HepG2 (cell line): ENCODE measurements at regions not wholly inside any gene's neighbourhood (a gene's known extent, or its start where the extent isn't known, plus 50 kb on each side); places are given as distances from the start of the nearest gene placed in this dataset.

Experiments used
- ATAC-seq: fragments of 200-7000 bp; cut with Tn5 transposase; 3 replicates; pipeline ENCODE4 v1.9.1; 2020; ENCODE audit warnings: mild to moderate bottlenecking, moderate library complexity
- BruUV-seq: library from RNA; stranded (reverse); fragments of 400-500 nt; replicated peaks from 2 replicates; lab custom pipeline; 2021; lab: Mats Ljungman, UMichigan
- CTCF ChIA-PET: fragments of 300-600 bp; formaldehyde crosslinking; extraction: SDS; loops from one replicate; lab custom pipeline; 2021; ENCODE audit warnings: low total read pairs, inconsistent platforms, low intra/inter-chr PET ratio; lab: Yijun Ruan, JAX
- POLR2A ChIA-PET: fragments of 350-600 bp; sonication (Branson Sonifier 250); formaldehyde crosslinking; loops from one replicate; lab custom pipeline; 2020; ENCODE audit warnings: antibody characterized with exemption, inconsistent platforms; lab: Yijun Ruan, JAX
- DNase-seq: peaks from one replicate; pipeline ENCODE4 v3.0.0-alpha.2; 2015; ENCODE audit warnings: low spot score
- FAIRE-seq: peaks from 3 replicates; lab custom pipeline; 2011; peaks lifted over from hg19 to GRCh38; lab: Jason Lieb, UNC
- H2AFZ ChIP-seq: one replicate; pipeline ENCODE4 v1.6.1; 2011; ENCODE audit warnings: low read length, inconsistent platforms
- H3K27ac ChIP-seq: fragments of 300-600 bp; 3 replicates; pipeline ENCODE4 v1.8.0; 2011; ENCODE audit warnings: mixed run types, mild to moderate bottlenecking, mixed read lengths, low read length, inconsistent platforms; ENCODE audit not compliant: insufficient read depth; ENCODE audit errors: extremely low read length
- H3K27me3 ChIP-seq, 2 experiments: fragments of 200-600 bp in 1 of 2; 2 replicates in 1 of 2; 3 replicates in 1 of 2; pipeline versions ENCODE4 v1.6.0 to v1.8.0; 2011; ENCODE audit warnings: low read length in 2 of 2, mild to moderate bottlenecking in 2 of 2, moderate library complexity in 2 of 2, inconsistent platforms in 1 of 2; ENCODE audit not compliant: insufficient read depth in 2 of 2, control insufficient read depth in 1 of 2
- H3K36me3 ChIP-seq, 2 experiments: fragments of 200-600 bp in 1 of 2; replicated peaks in 1 of 2; 2 replicates in 1 of 2; 3 replicates in 1 of 2; pipeline versions ENCODE4 v1.5.1 to v1.8.0; 2011; ENCODE audit warnings: low read length in 2 of 2, inconsistent platforms in 1 of 2; ENCODE audit not compliant: insufficient read depth in 2 of 2, control insufficient read depth in 1 of 2
- H3K4me1 ChIP-seq: 2 replicates; pipeline ENCODE4 v1.5.1; 2012; ENCODE audit warnings: low read length, inconsistent platforms; ENCODE audit not compliant: insufficient read depth
- H3K4me2 ChIP-seq: 2 replicates; pipeline ENCODE4 v1.6.0; 2011; ENCODE audit warnings: low read depth, low read length, inconsistent platforms
- H3K4me3 ChIP-seq, 3 experiments: fragments of 200-600 bp in 1 of 3; sonication (generic), shearing (Covaris generic) in 1 of 3; replicated peaks in 1 of 3; 2 replicates each; pipeline ENCODE4 v1.5.1; 2011 to 2016; ENCODE audit warnings: low read length in 3 of 3, inconsistent platforms in 2 of 3, low read depth in 2 of 3, mild to moderate bottlenecking in 2 of 3, control low read depth in 1 of 3, mixed read lengths in 1 of 3; ENCODE audit not compliant: insufficient read depth in 1 of 3
- H3K79me2 ChIP-seq: one replicate; pipeline ENCODE4 v1.6.1; 2011; ENCODE audit warnings: low read length, inconsistent platforms; ENCODE audit not compliant: insufficient read depth
- H3K9ac ChIP-seq: 2 replicates; pipeline ENCODE4 v1.6.0; 2011; ENCODE audit warnings: mild to moderate bottlenecking, low read depth, low read length, inconsistent platforms; ENCODE audit not compliant: insufficient read depth
- H3K9me3 ChIP-seq: 2 replicates; pipeline ENCODE4 v1.5.1; 2012; ENCODE audit warnings: mild to moderate bottlenecking, low read length
- H4K20me1 ChIP-seq: 2 replicates; pipeline ENCODE4 v1.6.0; 2011; ENCODE audit warnings: inconsistent platforms, mild to moderate bottlenecking, low read length, moderate library complexity; ENCODE audit not compliant: insufficient read depth
- ATM ChIP-seq: fragments of 450-650 bp; IDR thresholded peaks from 2 replicates; pipeline ENCODE4 v1.7.1; 2017; ENCODE audit warnings: mild to moderate bottlenecking, borderline replicate concordance
- CBX2 ChIP-seq, 2 experiments: fragments of 200-600 bp in 1 of 2; sonication (generic); formaldehyde crosslinking in 1 of 2; IDR thresholded peaks; 2 replicates each; pipeline versions ENCODE4 v1.7.0 to v1.8.1; 2018 to 2022; ENCODE audit warnings: low read depth in 2 of 2, low read length in 1 of 2, mild to moderate bottlenecking in 1 of 2, missing genetic modification reagents in 1 of 2
- ESRRA ChIP-seq: sonication (generic); formaldehyde crosslinking; IDR thresholded peaks from 2 replicates; pipeline ENCODE4 v1.5.1; 2020; ENCODE audit warnings: mild to moderate bottlenecking, low read depth, missing genetic modification reagents
- MEIS1 ChIP-seq: sonication (generic); formaldehyde crosslinking; IDR thresholded peaks from 2 replicates; pipeline ENCODE4 v1.9.0; 2021; ENCODE audit warnings: mild to moderate bottlenecking, missing genetic modification reagents, moderate library complexity, borderline replicate concordance
- RAD51 ChIP-seq: fragments of 450-650 bp; IDR thresholded peaks from 2 replicates; pipeline ENCODE4 v1.6.1; 2016; ENCODE audit warnings: borderline replicate concordance
- RNF2 ChIP-seq: fragments of 450-650 bp; conservative IDR thresholded peaks from 2 replicates; pipeline ENCODE4 v1.6.1; 2016; ENCODE audit warnings: low read depth
- RNF219 ChIP-seq: sonication (generic); formaldehyde crosslinking; IDR thresholded peaks from 2 replicates; pipeline ENCODE4 v1.5.0; 2020; ENCODE audit warnings: mild to moderate bottlenecking, missing genetic modification reagents
- SIN3B ChIP-seq: fragments of 150-350 bp; IDR thresholded peaks from 2 replicates; pipeline ENCODE4 v1.6.1; 2014; ENCODE audit warnings: low read length
- TCF7L2 ChIP-seq: IDR thresholded peaks from 2 replicates; pipeline ENCODE4 v1.6.1; 2011; ENCODE audit warnings: mild to moderate bottlenecking, low read depth, low read length, moderate library complexity
- TFDP1 ChIP-seq: IDR thresholded peaks from 2 replicates; pipeline ENCODE4 v1.6.1; 2016; ENCODE audit warnings: missing compliant biosample characterization, missing genetic modification reagents, borderline replicate concordance
- TOE1 ChIP-seq: sonication (generic); formaldehyde crosslinking; IDR thresholded peaks from 2 replicates; pipeline ENCODE4 v1.4.0; 2020; ENCODE audit warnings: mild to moderate bottlenecking, missing genetic modification reagents
- TRIM24 ChIP-seq: sonication (generic); formaldehyde crosslinking; IDR thresholded peaks from 2 replicates; pipeline ENCODE4 v1.8.0; 2022; ENCODE audit warnings: mild to moderate bottlenecking, missing genetic modification reagents
- ZNF703 ChIP-seq: sonication (generic); formaldehyde crosslinking; IDR thresholded peaks from 2 replicates; pipeline ENCODE4 v1.5.1; 2020; ENCODE audit warnings: missing genetic modification reagents, mild to moderate bottlenecking, moderate library complexity, borderline replicate concordance
- ZNF704 ChIP-seq: sonication (generic); formaldehyde crosslinking; IDR thresholded peaks from 2 replicates; pipeline ENCODE4 v1.8.1; 2023; ENCODE audit warnings: mild to moderate bottlenecking, inconsistent platforms, moderate library complexity, missing genetic modification reagents, borderline replicate concordance
- ZNF710 ChIP-seq: sonication (generic); formaldehyde crosslinking; IDR thresholded peaks from 2 replicates; pipeline ENCODE4 v1.5.0; 2020; ENCODE audit warnings: mild to moderate bottlenecking, missing genetic modification reagents, borderline replicate concordance
- ZNF780A ChIP-seq: sonication (generic); formaldehyde crosslinking; IDR thresholded peaks from 2 replicates; pipeline ENCODE4 v1.8.0; 2022; ENCODE audit warnings: mild to moderate bottlenecking, missing genetic modification reagents, moderate library complexity
- ZSCAN20 ChIP-seq: sonication (generic); formaldehyde crosslinking; IDR thresholded peaks from 2 replicates; pipeline ENCODE4 v1.4.0; 2020; ENCODE audit warnings: missing genetic modification reagents, mild to moderate bottlenecking, borderline replicate concordance
- WGBS: methylation state at CpG from one replicate; pipeline ENCODE4 v1.1.6; 2017; ENCODE audit warnings: low lambda C conversion rate; 5-methylcytosine and 5-hydroxymethylcytosine counted together
- in situ Hi-C: cut with HindIII; loops from 2 replicates; pipeline ENCODE4 v1.10.0; 2017; ENCODE audit warnings: low pct_unique_long_range_greater_than_20kb; ENCODE audit not compliant: extremely low pct_ligation_motif_present
- intact Hi-C: fragments of 100-400 bp; cut with micrococcal nuclease; formaldehyde crosslinking; loops from one replicate; pipeline ENCODE4 v1.10.0; 2022; ENCODE audit not compliant: unreplicated experiment

GRCh38 chr12:126558219-126558618 is 1493.0 kb downstream of the AACS start (continued):
- TF ChIP-seq TFDP1 (no peak), ZSCAN20 (no peak)

- Histone ChIP-seq H3K9me3 (peaks cover 94% of the 10 kb centered on the region), H3K79me2 (no peaks in the 10 kb centered on the region), H3K9ac (no peak overlapping the region), H2AFZ (no peak overlapping the region), H3K4me2 (no peak overlapping the region), H3K27ac (no peak overlapping the region), H4K20me1 (no peaks in the 10 kb centered on the region), H3K36me3 (no peaks in the 10 kb centered on the region), H3K4me3 (no peak overlapping the region), H3K27me3 (no peaks in the 10 kb centered on the region), H3K4me1 (no peaks in the 10 kb centered on the region)
- no peak for ATAC-seq
- intact Hi-C loops: no loop called here
- no TSS peak for BruUV-seq
- no peak for FAIRE-seq
- in situ Hi-C loops: no loop called here
- ChIA-PET POLR2A (no interaction called here), CTCF (no interaction called here)
- no peak for DNase-seq
- WGBS: 0% methylated on average over 3 of the region's 3 CpGs
- TF ChIP-seq RNF2: no peak
- no peak for TF ChIP-seq ZNF704 (CRISPR knock-in tag)
- no peak for TF ChIP-seq TRIM24 (CRISPR knock-in tag)
- TF ChIP-seq ESRRA: no peak
- no peak for TF ChIP-seq RNF219 (CRISPR knock-in tag)
- TF ChIP-seq CBX2 (IDR thresholded peaks at IDR 0.05; ENCODE audit: low read depth, low read length): no peak
- no peak for TF ChIP-seq CBX2 (CRISPR knock-in tag; IDR thresholded peaks at IDR 0.05; ENCODE audit: low read depth)
- no peak for TF ChIP-seq SIN3B
- TF ChIP-seq ZNF703 (CRISPR knock-in tag): no peak
- TF ChIP-seq ATM: no peak
- no peak for TF ChIP-seq MEIS1 (CRISPR knock-in tag)
- no peak for TF ChIP-seq TOE1 (CRISPR knock-in tag)
- no peak for TF ChIP-seq TCF7L2
- no peak for TF ChIP-seq ZNF710 (CRISPR knock-in tag)
- TF ChIP-seq ZNF780A (CRISPR knock-in tag): no peak
- TF ChIP-seq RAD51: no peak
Observed at GRCh38 chr12:126558810-126559209, 1493.6 kb downstream of the AACS start.
